ENCODE measurements at regions not wholly inside any gene's neighbourhood (a gene's known extent, or its start where the extent isn't known, plus 50 kb on each side); places are given as distances from the start of the nearest gene placed in this dataset.
A peak's percentile ranks its signal among the peaks of the same experiment; 100 is the strongest.

- ATAC-seq (no peak), DNase-seq (ENCODE audit: extremely low read depth in 1 of 4, low spot score in 3 of 4) (no peak), FAIRE-seq (no peak)
- no peak overlapping the region for H3K4me2 ChIP-seq (ENCODE audit: insufficient read depth, low read length)
- in situ Hi-C loops (cut with MboI) = no loop called here
- H3K4me1 ChIP-seq (replicated peaks in 1 of 2; ENCODE audit: control insufficient read depth in 2 of 2, insufficient read depth in 2 of 2, low read length in 2 of 2) = no peaks in the 10 kb centered on the region
- intact Hi-C loops (cut with micrococcal nuclease) = no loop called here
- ChIA-PET CTCF (ENCODE audit: low intra/inter-chr PET ratio) (no interaction called here), POLR2A (no interaction called here)
- H3K79me2 ChIP-seq (ENCODE audit: control insufficient read depth, insufficient read depth, low read length) = no peaks in the 10 kb centered on the region
- H3K4me3 ChIP-seq = no peak overlapping the region
- no peaks in the 10 kb centered on the region for H3K9me1 ChIP-seq (ENCODE audit: control insufficient read depth, insufficient read depth, low read length)
- H4K20me1 ChIP-seq (replicated peaks; ENCODE audit: control insufficient read depth, insufficient read depth, low read length) = no peaks in the 10 kb centered on the region
- H3K27ac ChIP-seq (ENCODE audit: extremely low read depth, low read depth, low read length) = no peak overlapping the region
- no peak overlapping the region for H3K9ac ChIP-seq (ENCODE audit: insufficient read depth in 1 of 2, low read depth in 2 of 2, low read length in 2 of 2)
- no TSS peak for BruUV-seq (replicated peaks)
- H3K36me3 ChIP-seq (ENCODE audit: control insufficient read depth, insufficient read depth, low read length) = no peaks in the 10 kb centered on the region
- WGBS (ENCODE audit: insufficient coverage, low coverage, missing lambda C conversion rate) = 14% methylated on average over 9 of the region's 10 CpGs
- H2AFZ ChIP-seq (ENCODE audit: low read depth, low read length) = no peak overlapping the region
- TF ChIP-seq FOXJ2 (tag; IDR thresholded peaks at IDR 0.05) (no peak), ZBED1 (IDR thresholded peaks at IDR 0.05) (no peak), TEAD4 (IDR thresholded peaks at IDR 0.05; ENCODE audit: low read length) (no peak), TEAD4 (CRISPR knock-in tag; IDR thresholded peaks at IDR 0.05; ENCODE audit: borderline replicate concordance) (no peak), ZNF24 (IDR thresholded peaks at IDR 0.05) (0 out of 2 replicates have a peak, but pooled peaks have one; percentile 25)
- peaks cover 0 to 6% of the 10 kb centered on the region in 2 experiments; a peak in 3 of 5 replicates for H3K27me3 ChIP-seq (ENCODE audit: control insufficient read depth in 2 of 2, insufficient read depth in 2 of 2, low read length in 2 of 2)
- H3K9me3 ChIP-seq (replicated peaks; ENCODE audit: control insufficient read depth, insufficient read depth, low read depth, low read length) = no peaks in the 10 kb centered on the region
Measured at GRCh38 chr14:104444159-104445030, 135.2 kb upstream of the C14orf180 start.

DNA sequence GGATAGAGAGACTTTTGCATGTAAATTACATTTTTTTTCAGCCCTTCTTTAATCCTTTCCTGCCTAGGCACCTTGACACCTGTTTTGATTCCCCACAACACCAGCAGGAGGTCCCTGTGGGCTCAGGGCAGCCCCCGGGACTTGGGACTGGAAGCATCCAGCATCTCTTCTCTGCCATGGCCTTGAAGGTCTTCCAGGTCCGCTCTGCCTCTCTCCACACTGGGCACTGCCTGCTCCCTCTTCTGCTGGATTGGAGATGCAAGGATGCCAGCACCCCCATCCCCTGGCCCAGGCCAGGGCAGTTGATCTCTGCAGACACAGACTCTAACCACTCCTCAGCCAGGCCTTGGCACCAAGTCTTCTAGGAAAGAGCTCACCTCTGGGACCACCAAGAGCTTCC, 134.5 kb upstream of the C14orf180 start:
- Histone ChIP-seq H3K27ac (ENCODE audit: extremely low read depth, low read depth, low read length) (no peak overlapping the region), H4K20me1 (replicated peaks; ENCODE audit: control insufficient read depth, insufficient read depth, low read length) (no peaks in the 10 kb centered on the region), H3K9ac (ENCODE audit: insufficient read depth in 1 of 2, low read depth in 2 of 2, low read length in 2 of 2) (no peak overlapping the region), H3K4me1 (replicated peaks in 1 of 2; ENCODE audit: control insufficient read depth in 2 of 2, insufficient read depth in 2 of 2, low read length in 2 of 2) (no peaks in the 10 kb centered on the region), H3K27me3 (ENCODE audit: control insufficient read depth in 2 of 2, insufficient read depth in 2 of 2, low read length in 2 of 2) (peaks cover 0 to 6% of the 10 kb centered on the region in 2 experiments; a peak in 3 of 5 replicates), H3K9me3 (replicated peaks; ENCODE audit: control insufficient read depth, insufficient read depth, low read depth, low read length) (no peaks in the 10 kb centered on the region), H3K36me3 (ENCODE audit: control insufficient read depth, insufficient read depth, low read length) (no peaks in the 10 kb centered on the region), H3K79me2 (ENCODE audit: control insufficient read depth, insufficient read depth, low read length) (no peaks in the 10 kb centered on the region), H2AFZ (ENCODE audit: low read depth, low read length) (no peak overlapping the region), H3K4me2 (ENCODE audit: insufficient read depth, low read length) (no peak overlapping the region), H3K9me1 (ENCODE audit: control insufficient read depth, insufficient read depth, low read length) (no peaks in the 10 kb centered on the region), H3K4me3 (no peak overlapping the region)
- ATAC-seq (no peak), FAIRE-seq (no peak), DNase-seq (ENCODE audit: extremely low read depth in 1 of 4, low spot score in 3 of 4) (no peak)
- ChIA-PET CTCF (ENCODE audit: low intra/inter-chr PET ratio) (no interaction called here), POLR2A (interaction anchor here (0.7 kb wide), 1 partner anchor 28 kb away, joined by 3 read pairs; no protein-coding TSS in a partner anchor)
- in situ Hi-C loops (cut with MboI) = no loop called here
- BruUV-seq (replicated peaks) = no TSS peak
- TF ChIP-seq NR0B1 (IDR thresholded peaks at IDR 0.05; ENCODE audit: partially characterized antibody) (no peak), ZNF76 (CRISPR knock-in tag; IDR thresholded peaks at IDR 0.05; ENCODE audit: borderline replicate concordance) (no peak), ZNF41 (CRISPR knock-in tag; conservative IDR thresholded peaks at IDR 0.05) (no peak), SRSF3 (IDR thresholded peaks at IDR 0.05; ENCODE audit: insufficient read depth, low read length) (no peak)
- TF ChIP-seq, protein P1, sequence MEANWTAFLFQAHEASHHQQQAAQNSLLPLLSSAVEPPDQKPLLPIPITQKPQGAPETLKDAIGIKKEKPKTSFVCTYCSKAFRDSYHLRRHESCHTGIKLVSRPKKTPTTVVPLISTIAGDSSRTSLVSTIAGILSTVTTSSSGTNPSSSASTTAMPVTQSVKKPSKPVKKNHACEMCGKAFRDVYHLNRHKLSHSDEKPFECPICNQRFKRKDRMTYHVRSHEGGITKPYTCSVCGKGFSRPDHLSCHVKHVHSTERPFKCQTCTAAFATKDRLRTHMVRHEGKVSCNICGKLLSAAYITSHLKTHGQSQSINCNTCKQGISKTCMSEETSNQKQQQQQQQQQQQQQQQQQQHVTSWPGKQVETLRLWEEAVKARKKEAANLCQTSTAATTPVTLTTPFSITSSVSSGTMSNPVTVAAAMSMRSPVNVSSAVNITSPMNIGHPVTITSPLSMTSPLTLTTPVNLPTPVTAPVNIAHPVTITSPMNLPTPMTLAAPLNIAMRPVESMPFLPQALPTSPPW (CRISPR knock-in tag; IDR thresholded peaks at IDR 0.05) = no peak
- WGBS (ENCODE audit: insufficient coverage, low coverage, missing lambda C conversion rate) = 0% methylated on average over 1 of the region's 2 CpGs
- intact Hi-C loops (cut with micrococcal nuclease) = no loop called here

All from K562 (cell line).